Naive thymus-derived CD8-positive, alpha-beta T cell (primary cell): ENCODE measurements at regions not wholly inside any gene's neighbourhood (a gene's known extent, or its start where the extent isn't known, plus 50 kb on each side); places are given as distances from the start of the nearest gene placed in this dataset.
"Not testable (repeated sequence)": the region's sequence is repeated elsewhere in the genome, so short reads cannot be mapped to it uniquely, and the experiment has no call there.

Experiments used
- ATAC-seq, 2 donors: fragments of 150-1000 bp; cut with Tn5 transposase in 1 of 2; sonication (Bioruptor Pico), chemical (Tn5 transposase) in 1 of 2; 1 replicate in 1 of 2; 2 replicates in 1 of 2; pipeline ENCODE4 v1.10.0; 2021; ENCODE audit warnings: mild to moderate bottlenecking in 2 of 2, moderate library complexity in 2 of 2
- POLR2A ChIA-PET: fragments of 350-600 bp; sonication (Branson Sonifier 250); formaldehyde crosslinking; loops from one replicate; lab custom pipeline; 2021; ENCODE audit warnings: antibody characterized with exemption; lab: Charles Lee
- DNase-seq, 10 donors: peaks; one replicate each; pipeline versions ENCODE4 v3.0.0 to v3.0.0-alpha.2; 2020 to 2022
- H3K27ac Mint-ChIP-seq, 10 donors: one replicate each; pipeline ENCODE4 v1.8.0; 2020 to 2022; ENCODE audit warnings: mild to moderate bottlenecking in 10 of 10, mixed read lengths in 10 of 10, moderate library complexity in 4 of 10, inconsistent platforms in 1 of 10
- H3K27me3 Mint-ChIP-seq, 5 donors: one replicate each; pipeline ENCODE4 v1.8.0; 2021 to 2022; ENCODE audit warnings: mixed read lengths in 5 of 5
- H3K36me3 Mint-ChIP-seq, 3 donors: one replicate each; pipeline ENCODE4 v1.8.0; 2020 to 2022; ENCODE audit warnings: mixed read lengths in 3 of 3, mild to moderate bottlenecking in 2 of 3, inconsistent platforms in 1 of 3
- H3K4me1 Mint-ChIP-seq, 4 donors: one replicate each; pipeline ENCODE4 v1.8.0; 2021 to 2022; ENCODE audit warnings: mixed read lengths in 4 of 4
- H3K4me3 Mint-ChIP-seq, 10 donors: one replicate each; pipeline ENCODE4 v1.8.0; 2020 to 2022; ENCODE audit warnings: mild to moderate bottlenecking in 10 of 10, mixed read lengths in 10 of 10, moderate library complexity in 6 of 10, inconsistent platforms in 1 of 10
- H3K9me3 Mint-ChIP-seq, 9 donors: one replicate each; pipeline ENCODE4 v1.8.0; 2020 to 2022; ENCODE audit warnings: mixed read lengths in 9 of 9, mild to moderate bottlenecking in 3 of 9, inconsistent platforms in 1 of 9, moderate library complexity in 1 of 9

GRCh38 chr4:83734576-83734975, 198.7 kb downstream of the GPAT3 start:
- Mint-ChIP-seq H3K27me3 (peaks cover 0 to 13% (median 8%) of the 10 kb centered on the region in 5 donors), H3K9me3 (peaks cover 0 to 22% (median 8%) of the 10 kb centered on the region in 9 donors), H3K27ac (no peak overlapping the region), H3K4me3 (no peak overlapping the region), H3K36me3 (peaks cover 0 to 6% (median 0%) of the 10 kb centered on the region in 3 donors), H3K4me1 (no peaks in the 10 kb centered on the region)
- no peak for DNase-seq
- POLR2A ChIA-PET, result no interaction called here
- no peak for ATAC-seq

GRCh38 chr4:83732114-83732635, 196.3 kb downstream of the GPAT3 start:
- no peak overlapping the region for H3K27ac Mint-ChIP-seq
- H3K36me3 Mint-ChIP-seq, result peaks cover 0 to 6% (median 0%) of the 10 kb centered on the region in 3 donors
- ATAC-seq (no peak), DNase-seq (no peak)
- no peak overlapping the region for H3K4me3 Mint-ChIP-seq
- H3K27me3 Mint-ChIP-seq, result peaks cover 3 to 14% (median 9%) of the 10 kb centered on the region in 5 donors
- POLR2A ChIA-PET, result no interaction called here
- H3K4me1 Mint-ChIP-seq, result no peaks in the 10 kb centered on the region
- peaks cover 0 to 26% (median 8%) of the 10 kb centered on the region in 9 donors for H3K9me3 Mint-ChIP-seq

DNA sequence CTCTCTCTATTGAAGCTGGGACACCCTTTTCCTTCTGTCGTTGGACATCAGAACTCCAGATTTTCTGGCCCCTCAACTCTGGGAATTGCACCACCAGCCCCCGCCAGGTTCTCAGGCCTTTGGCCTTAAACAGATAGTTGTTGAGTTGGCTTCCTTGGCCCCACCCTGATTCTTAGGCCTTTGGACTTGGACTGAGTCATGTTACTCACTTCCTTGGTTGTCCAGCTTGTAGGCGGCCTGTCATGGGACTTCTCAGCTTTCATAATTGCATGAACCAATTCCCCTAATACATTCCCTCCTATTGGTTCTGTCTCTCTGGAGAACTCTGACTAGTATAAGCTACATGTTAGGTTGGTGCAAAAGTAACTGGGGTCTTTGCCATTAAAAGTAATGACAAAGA, 195.7 kb downstream of the GPAT3 start:
- POLR2A ChIA-PET, result no interaction called here
- H3K4me3 Mint-ChIP-seq, result no peak overlapping the region
- ATAC-seq (no peak), DNase-seq (no peak)
- no peak overlapping the region for H3K27ac Mint-ChIP-seq
- H3K4me1 Mint-ChIP-seq, result no peaks in the 10 kb centered on the region
- peaks cover 0 to 6% (median 0%) of the 10 kb centered on the region in 3 donors for H3K36me3 Mint-ChIP-seq
- H3K27me3 Mint-ChIP-seq, result peaks cover 7 to 19% (median 12%) of the 10 kb centered on the region in 5 donors
- peaks cover 0 to 26% (median 8%) of the 10 kb centered on the region in 9 donors for H3K9me3 Mint-ChIP-seq

DNA sequence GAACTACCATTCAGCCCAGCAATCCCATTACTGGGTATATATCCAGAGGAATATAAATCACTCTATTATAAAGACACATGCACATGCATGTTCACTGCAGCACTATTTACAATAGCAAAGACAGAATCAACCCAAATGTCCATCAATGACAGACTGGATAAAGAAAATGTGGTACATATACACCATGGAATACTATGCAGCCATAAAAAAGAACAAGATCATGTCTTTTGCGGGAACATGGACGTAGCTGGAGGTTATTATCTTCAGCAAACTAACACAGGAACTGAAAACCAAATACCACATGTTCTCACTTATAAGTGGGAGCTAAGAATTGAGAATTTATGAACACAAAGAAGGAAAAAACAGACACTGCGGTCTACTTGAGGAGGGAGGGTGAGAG, 195.1 kb downstream of the GPAT3 start:
- H3K4me3 Mint-ChIP-seq, H3K4me1 Mint-ChIP-seq, POLR2A ChIA-PET, H3K27ac Mint-ChIP-seq, DNase-seq, H3K36me3 Mint-ChIP-seq, ATAC-seq: not testable (repeated sequence)
- H3K27me3 Mint-ChIP-seq, result peaks cover 6 to 20% (median 10%) of the 10 kb centered on the region in 5 donors
- peaks cover 0 to 26% (median 8%) of the 10 kb centered on the region in 9 donors for H3K9me3 Mint-ChIP-seq

DNA sequence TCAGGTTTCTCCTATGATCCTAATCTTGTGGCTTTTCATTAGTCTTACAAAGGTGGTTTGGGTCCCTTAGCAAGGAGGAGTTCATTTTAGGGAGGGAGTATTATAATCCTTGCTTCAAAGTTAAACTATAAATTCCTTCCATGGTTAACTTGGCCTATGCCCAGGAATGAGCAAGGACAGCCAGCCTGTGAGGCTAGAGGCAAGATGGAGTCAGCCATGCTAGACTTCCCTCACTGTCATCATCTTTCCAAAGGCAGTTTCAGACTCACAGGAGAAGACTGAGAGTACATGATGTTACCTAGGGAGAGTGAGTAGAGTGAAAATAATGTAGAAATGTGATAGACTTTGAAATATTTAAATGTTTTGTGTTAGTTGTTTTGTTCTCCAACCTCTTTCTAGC, 192.3 kb downstream of the GPAT3 start:
- Mint-ChIP-seq H3K4me3 (no peak overlapping the region), H3K27me3 (peaks cover 9 to 40% (median 16%) of the 10 kb centered on the region in 5 donors), H3K36me3 (peaks cover 0 to 6% (median 0%) of the 10 kb centered on the region in 3 donors)

DNA sequence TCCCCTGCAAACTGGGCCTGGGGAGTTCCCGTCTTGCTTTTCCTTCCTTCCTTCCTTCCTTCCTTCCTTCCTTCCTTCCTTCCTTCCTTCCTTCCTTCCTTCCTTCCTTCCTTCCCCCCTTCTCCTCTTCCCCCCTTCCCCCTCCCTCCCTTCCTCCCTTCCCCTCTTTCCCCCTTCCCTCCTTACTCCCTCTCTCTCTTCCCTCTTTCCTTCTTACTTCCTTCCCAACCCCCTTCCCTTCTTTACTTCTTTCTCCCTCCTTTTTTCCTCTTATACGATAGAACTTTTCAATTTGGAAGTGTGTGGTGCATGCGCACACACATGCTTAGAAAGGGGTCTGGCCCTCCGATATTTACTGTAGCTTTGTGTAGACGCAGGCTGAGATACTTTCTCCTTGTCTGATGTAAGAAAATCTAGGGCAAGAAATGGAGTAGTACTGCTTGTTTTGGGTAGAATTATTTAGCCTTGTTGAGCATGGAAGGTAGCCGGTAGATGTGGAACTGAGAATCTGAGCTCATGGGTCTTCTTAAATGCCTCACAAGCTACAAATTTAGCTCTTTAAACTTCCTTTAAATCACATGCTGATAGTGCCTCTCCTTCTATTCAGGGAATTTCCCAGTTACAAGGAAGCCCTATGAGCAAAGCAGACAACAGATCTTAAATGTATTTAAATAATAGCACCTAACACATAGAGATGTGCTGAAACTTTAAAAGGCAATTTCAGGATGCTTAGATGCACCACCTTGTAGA, 189.6 kb downstream of the GPAT3 start:
- no peak overlapping the region for H3K4me3 Mint-ChIP-seq
- DNase-seq (no peak), ATAC-seq (no peak)
- peaks cover 9 to 64% (median 24%) of the 10 kb centered on the region in 5 donors for H3K27me3 Mint-ChIP-seq
- peaks cover 0 to 14% (median 5%) of the 10 kb centered on the region in 9 donors for H3K9me3 Mint-ChIP-seq
- H3K4me1 Mint-ChIP-seq, result no peaks in the 10 kb centered on the region
- H3K36me3 Mint-ChIP-seq, result peaks cover 0 to 6% (median 0%) of the 10 kb centered on the region in 3 donors
- POLR2A ChIA-PET, result no interaction called here
- no peak overlapping the region for H3K27ac Mint-ChIP-seq

More for the DNA sequence above, 192.3 kb downstream of the GPAT3 start:
- no peak for ATAC-seq
- H3K4me1 Mint-ChIP-seq, result no peaks in the 10 kb centered on the region
- POLR2A ChIA-PET, result no interaction called here
- H3K9me3 Mint-ChIP-seq, result peaks cover 0 to 26% (median 8%) of the 10 kb centered on the region in 9 donors
- H3K27ac Mint-ChIP-seq, result no peak overlapping the region
- DNase-seq, result no peak

- H3K27me3 Mint-ChIP-seq, result peaks cover 6 to 64% (median 24%) of the 10 kb centered on the region in 5 donors
- peaks cover 0 to 6% (median 0%) of the 10 kb centered on the region in 9 donors for H3K9me3 Mint-ChIP-seq
- no peak overlapping the region for H3K27ac Mint-ChIP-seq
- H3K4me3 Mint-ChIP-seq, result no peak overlapping the region
- no peaks in the 10 kb centered on the region for H3K36me3 Mint-ChIP-seq
- no peaks in the 10 kb centered on the region for H3K4me1 Mint-ChIP-seq
- DNase-seq (no peak), ATAC-seq (no peak)
- POLR2A ChIA-PET, result no interaction called here
Measured at GRCh38 chr4:83724485-83725335, 188.8 kb downstream of the GPAT3 start.

GRCh38 chr4:83723609-83724008, 187.7 kb downstream of the GPAT3 start:
- Mint-ChIP-seq H3K4me3 (no peak overlapping the region), H3K27me3 (peaks cover 6 to 64% (median 24%) of the 10 kb centered on the region in 5 donors), H3K4me1 (no peaks in the 10 kb centered on the region), H3K9me3 (no peaks in the 10 kb centered on the region), H3K27ac (no peak overlapping the region), H3K36me3 (no peaks in the 10 kb centered on the region)
- POLR2A ChIA-PET, result no interaction called here
- ATAC-seq (no peak), DNase-seq (no peak)

- no peak overlapping the region for H3K4me3 Mint-ChIP-seq
- no peaks in the 10 kb centered on the region for H3K4me1 Mint-ChIP-seq
Measured at GRCh38 chr4:83722730-83723269, 186.9 kb downstream of the GPAT3 start.

GRCh38 chr4:83716874-83717273, 181.0 kb downstream of the GPAT3 start:
- Mint-ChIP-seq H3K27ac (no peak overlapping the region), H3K36me3 (no peaks in the 10 kb centered on the region), H3K27me3 (peaks cover 0 to 12% (median 8%) of the 10 kb centered on the region in 5 donors), H3K4me3 (no peak overlapping the region), H3K4me1 (no peaks in the 10 kb centered on the region), H3K9me3 (no peaks in the 10 kb centered on the region)
- no peak for ATAC-seq
- DNase-seq, result no peak
- POLR2A ChIA-PET, result no interaction called here

More at GRCh38 chr4:83722730-83723269, 186.9 kb downstream of the GPAT3 start:
- ATAC-seq (no peak), DNase-seq (no peak)
- Mint-ChIP-seq H3K27me3 (peaks cover 6 to 58% (median 21%) of the 10 kb centered on the region in 5 donors), H3K36me3 (no peaks in the 10 kb centered on the region), H3K27ac (no peak overlapping the region), H3K9me3 (no peaks in the 10 kb centered on the region)
- POLR2A ChIA-PET, result no interaction called here

DNA sequence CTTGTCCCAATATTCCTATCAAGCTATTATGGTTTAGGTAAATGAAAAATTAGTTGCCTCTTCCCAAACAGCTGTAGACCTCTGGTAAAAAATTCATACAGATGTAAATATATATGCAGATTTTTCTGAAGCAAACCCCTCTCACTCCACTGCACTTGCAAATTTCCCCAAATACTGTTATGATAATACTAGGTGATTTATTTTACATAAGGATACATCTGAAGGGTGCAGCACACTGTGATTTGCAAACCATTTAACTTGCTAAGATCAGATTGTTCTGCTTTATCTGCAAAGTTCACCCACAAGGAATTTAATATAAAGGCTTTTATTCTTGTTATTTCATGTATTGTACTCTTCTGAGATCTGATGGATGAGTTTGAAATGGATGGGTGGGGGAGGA, 177.0 kb downstream of the GPAT3 start:
- no peaks in the 10 kb centered on the region for H3K36me3 Mint-ChIP-seq
- H3K4me3 Mint-ChIP-seq, result no peak overlapping the region
- H3K27ac Mint-ChIP-seq, result no peak overlapping the region
- ATAC-seq, result no peak
- H3K27me3 Mint-ChIP-seq, result peaks cover 0 to 10% (median 8%) of the 10 kb centered on the region in 5 donors
- no peaks in the 10 kb centered on the region for H3K9me3 Mint-ChIP-seq
- POLR2A ChIA-PET, result no interaction called here
- DNase-seq, result no peak
- H3K4me1 Mint-ChIP-seq, result peaks cover 0 to 2% (median 0%) of the 10 kb centered on the region in 4 donors

DNA sequence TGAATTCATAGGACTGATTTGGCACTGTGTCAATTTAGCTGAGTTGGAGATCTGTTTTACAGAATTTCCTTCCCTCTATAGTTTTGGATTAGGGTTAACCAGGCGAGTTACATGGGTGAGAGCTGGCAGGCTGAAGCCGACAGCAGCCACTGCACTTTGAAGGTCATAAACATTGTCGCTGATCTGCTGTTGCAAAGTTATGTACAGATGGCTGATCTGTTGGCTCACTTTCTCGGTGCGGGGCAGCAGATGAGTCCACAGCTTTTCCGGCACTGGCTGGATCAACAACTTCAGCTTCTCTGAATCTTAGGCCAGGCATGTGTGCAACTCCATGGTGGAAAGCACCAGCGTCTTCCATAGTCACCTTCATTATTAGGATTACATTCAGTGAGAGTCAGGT, 173.7 kb downstream of the GPAT3 start:
- DNase-seq (no peak), ATAC-seq (no peak)
- POLR2A ChIA-PET, result no interaction called here
- Mint-ChIP-seq H3K9me3 (no peaks in the 10 kb centered on the region), H3K4me3 (no peak overlapping the region), H3K27ac (no peak overlapping the region), H3K36me3 (no peaks in the 10 kb centered on the region), H3K27me3 (peaks cover 0 to 31% (median 6%) of the 10 kb centered on the region in 5 donors), H3K4me1 (peaks cover 0 to 2% (median 0%) of the 10 kb centered on the region in 4 donors)
